Muscle layer of colon (tissue), 2 donors: ENCODE measurements at regions not wholly inside any gene's neighbourhood (a gene's known extent, or its start where the extent isn't known, plus 50 kb on each side); places are given as distances from the start of the nearest gene placed in this dataset.

Experiments
- H3K27ac ChIP-seq: one replicate; pipeline ENCODE4 v1.7.0; 2013; ENCODE audit warnings: low read depth, mild to moderate bottlenecking, low read length, moderate library complexity
- H3K27me3 ChIP-seq, 2 donors: one replicate each; pipeline ENCODE4 v1.7.0; 2013; ENCODE audit warnings: low read length in 2 of 2, mild to moderate bottlenecking in 2 of 2; ENCODE audit not compliant: insufficient read depth in 2 of 2, control insufficient read depth in 1 of 2
- H3K36me3 ChIP-seq: one replicate; pipeline ENCODE4 v1.7.0; 2013; ENCODE audit warnings: mild to moderate bottlenecking, low read length; ENCODE audit not compliant: insufficient read depth
- H3K4me1 ChIP-seq: one replicate; pipeline ENCODE4 v1.7.0; 2013; ENCODE audit warnings: mild to moderate bottlenecking, low read length; ENCODE audit not compliant: insufficient read depth
- H3K4me3 ChIP-seq, 2 donors: one replicate each; pipeline ENCODE4 v1.7.0; 2013; ENCODE audit warnings: low read length in 2 of 2, low read depth in 1 of 2, mild to moderate bottlenecking in 1 of 2, moderate library complexity in 1 of 2
- H3K9ac ChIP-seq: one replicate; pipeline ENCODE4 v1.7.0; 2013; ENCODE audit warnings: low read length
- H3K9me3 ChIP-seq: one replicate; pipeline ENCODE4 v1.7.0; 2013; ENCODE audit warnings: mild to moderate bottlenecking, low read length
- donor health status: abdominal sarcoma.
- donor health status: Adenocarcinoma of cecum.

- Histone ChIP-seq H3K4me3 (no peak overlapping the region), H3K27me3 (no peaks in the 10 kb centered on the region), H3K27ac (no peak overlapping the region), H3K4me1 (peaks cover 4% of the 10 kb centered on the region), H3K9ac (no peak overlapping the region), H3K36me3 (no peaks in the 10 kb centered on the region), H3K9me3 (no peaks in the 10 kb centered on the region)
Observed at GRCh38 chr2:40507432-40507831, 55.5 kb upstream of the SLC8A1 start.

GRCh38 chr2:40510304-40510703 lies 58.4 kb upstream of the SLC8A1 start:
- H3K9me3 ChIP-seq = no peaks in the 10 kb centered on the region
- peaks cover 4% of the 10 kb centered on the region for H3K4me1 ChIP-seq
- H3K4me3 ChIP-seq = peak overlapping the region in 1 of 2 donors; percentile 53
- H3K36me3 ChIP-seq = no peaks in the 10 kb centered on the region
- H3K27me3 ChIP-seq = no peaks in the 10 kb centered on the region
- no peak overlapping the region for H3K27ac ChIP-seq
- H3K9ac ChIP-seq = no peak overlapping the region

- H3K4me3 ChIP-seq = peak overlapping the region; percentile 54 to 71
- peaks cover 4% of the 10 kb centered on the region for H3K4me1 ChIP-seq
- H3K9me3 ChIP-seq = no peaks in the 10 kb centered on the region
- no peaks in the 10 kb centered on the region for H3K36me3 ChIP-seq
- peak overlapping the region; percentile 77 for H3K27ac ChIP-seq
- no peaks in the 10 kb centered on the region for H3K27me3 ChIP-seq
- peak overlapping the region; percentile 77 for H3K9ac ChIP-seq
Observed at GRCh38 chr2:40511661-40512213, 59.8 kb upstream of the SLC8A1 start.

- Histone ChIP-seq H3K9ac (peak overlapping the region; percentile 77), H3K27ac (peak overlapping the region; percentile 77), H3K9me3 (no peaks in the 10 kb centered on the region), H3K4me3 (peak overlapping the region; percentile 54 to 71), H3K27me3 (no peaks in the 10 kb centered on the region), H3K4me1 (peaks cover 4% of the 10 kb centered on the region), H3K36me3 (no peaks in the 10 kb centered on the region)
Observed at GRCh38 chr2:40512256-40512655, 60.4 kb upstream of the SLC8A1 start.

GRCh38 chr2:40513201-40513600 lies 61.3 kb upstream of the SLC8A1 start:
- Histone ChIP-seq H3K36me3 (no peaks in the 10 kb centered on the region), H3K4me3 (peak overlapping the region in 1 of 2 donors; percentile 10), H3K9ac (no peak overlapping the region)

GRCh38 chr2:40516604-40517003 lies 64.7 kb upstream of the SLC8A1 start:
- H3K27me3 ChIP-seq = no peaks in the 10 kb centered on the region
- H3K9ac ChIP-seq = no peak overlapping the region
- H3K36me3 ChIP-seq = no peaks in the 10 kb centered on the region
- H3K4me1 ChIP-seq = no peaks in the 10 kb centered on the region
- H3K27ac ChIP-seq = no peak overlapping the region
- H3K9me3 ChIP-seq = no peaks in the 10 kb centered on the region
- no peak overlapping the region for H3K4me3 ChIP-seq

More at GRCh38 chr2:40513201-40513600, 61.3 kb upstream of the SLC8A1 start:
- no peaks in the 10 kb centered on the region for H3K9me3 ChIP-seq
- peak overlapping the region; percentile 76 for H3K27ac ChIP-seq
- no peaks in the 10 kb centered on the region for H3K27me3 ChIP-seq
- no peaks in the 10 kb centered on the region for H3K4me1 ChIP-seq

- Histone ChIP-seq H3K27ac (no peak overlapping the region), H3K9me3 (no peaks in the 10 kb centered on the region), H3K36me3 (no peaks in the 10 kb centered on the region), H3K4me1 (no peaks in the 10 kb centered on the region), H3K27me3 (no peaks in the 10 kb centered on the region), H3K9ac (no peak overlapping the region), H3K4me3 (no peak overlapping the region)
Observed at GRCh38 chr2:40528564-40528963, 76.7 kb upstream of the SLC8A1 start.

- Histone ChIP-seq H3K27ac (no peak overlapping the region), H3K9ac (no peak overlapping the region), H3K4me1 (no peaks in the 10 kb centered on the region), H3K9me3 (no peaks in the 10 kb centered on the region), H3K36me3 (no peaks in the 10 kb centered on the region), H3K27me3 (no peaks in the 10 kb centered on the region), H3K4me3 (no peak overlapping the region)
Observed at GRCh38 chr2:40531359-40531758, 79.5 kb upstream of the SLC8A1 start.

- Histone ChIP-seq H3K27ac (no peak overlapping the region), H3K9ac (no peak overlapping the region), H3K9me3 (no peaks in the 10 kb centered on the region), H3K36me3 (no peaks in the 10 kb centered on the region), H3K27me3 (no peaks in the 10 kb centered on the region), H3K4me3 (no peak overlapping the region), H3K4me1 (no peaks in the 10 kb centered on the region)
Observed at GRCh38 chr2:40534528-40534927, 82.6 kb upstream of the SLC8A1 start.

- Histone ChIP-seq H3K9me3 (no peaks in the 10 kb centered on the region), H3K4me3 (no peak overlapping the region), H3K27me3 (no peaks in the 10 kb centered on the region), H3K36me3 (no peaks in the 10 kb centered on the region), H3K4me1 (no peaks in the 10 kb centered on the region), H3K9ac (no peak overlapping the region), H3K27ac (no peak overlapping the region)
Observed at GRCh38 chr2:40535972-40536371, 84.1 kb upstream of the SLC8A1 start.

- H3K9me3 ChIP-seq = no peaks in the 10 kb centered on the region
- H3K27me3 ChIP-seq = no peaks in the 10 kb centered on the region
- no peaks in the 10 kb centered on the region for H3K36me3 ChIP-seq
- no peak overlapping the region for H3K4me3 ChIP-seq
- H3K4me1 ChIP-seq = no peaks in the 10 kb centered on the region
- H3K9ac ChIP-seq = no peak overlapping the region
- no peak overlapping the region for H3K27ac ChIP-seq
Observed at GRCh38 chr2:40540026-40540425, 88.1 kb upstream of the SLC8A1 start.

GRCh38 chr2:40543381-40543780 lies 91.5 kb upstream of the SLC8A1 start:
- Histone ChIP-seq H3K4me3 (no peak overlapping the region), H3K9ac (no peak overlapping the region), H3K9me3 (no peaks in the 10 kb centered on the region), H3K27ac (no peak overlapping the region), H3K4me1 (no peaks in the 10 kb centered on the region), H3K27me3 (no peaks in the 10 kb centered on the region), H3K36me3 (no peaks in the 10 kb centered on the region)
